IMR-90 (cell line): ENCODE measurements at regions not wholly inside any gene's neighbourhood (a gene's known extent, or its start where the extent isn't known, plus 50 kb on each side); places are given as distances from the start of the nearest gene placed in this dataset.

ENCODE experiments used
- ATAC-seq: fragments of 200-7000 bp; cut with Tn5 transposase; 2 replicates; pipeline ENCODE4 v1.9.1; 2020; ENCODE audit warnings: low read depth, mild to moderate bottlenecking, moderate library complexity
- BruUV-seq: library from RNA; stranded (reverse); fragments of 400-500 nt; replicated peaks from 2 replicates; lab custom pipeline; 2021; lab: Mats Ljungman, UMichigan
- CTCF ChIA-PET: fragments of 300-600 bp; formaldehyde crosslinking; extraction: SDS; loops from one replicate; lab custom pipeline; 2021; ENCODE audit warnings: antibody characterized with exemption; lab: Yijun Ruan, JAX
- POLR2A ChIA-PET: fragments of 300-600 bp; sonication (Branson Sonifier 250); formaldehyde crosslinking; loops from one replicate; lab custom pipeline; 2022; ENCODE audit warnings: antibody characterized with exemption; ENCODE audit not compliant: unreplicated experiment; lab: Charles Lee
- DNase-seq: peaks from one replicate; pipeline ENCODE4 v3.0.0; 2013
- H2AFZ ChIP-seq: replicated peaks from 2 replicates; pipeline ENCODE3; 2013; ENCODE audit warnings: low read length, mild to moderate bottlenecking; ENCODE audit not compliant: poor library complexity
- H2AK5ac ChIP-seq: 2 replicates; pipeline ENCODE4 v1.6.1; 2013; ENCODE audit warnings: low read depth, low read length, inconsistent platforms
- H2AK9ac ChIP-seq: replicated peaks from 2 replicates; pipeline ENCODE3; 2013; ENCODE audit warnings: mild to moderate bottlenecking, low read depth, low read length, moderate library complexity; ENCODE audit not compliant: poor library complexity
- H2BK120ac ChIP-seq: 2 replicates; pipeline ENCODE4 v1.6.1; 2013; ENCODE audit warnings: low read depth, low read length, inconsistent platforms
- H2BK15ac ChIP-seq: 3 replicates; pipeline ENCODE4 v1.6.1; 2013; ENCODE audit warnings: low read depth, low read length, inconsistent platforms
- H2BK20ac ChIP-seq: 2 replicates; pipeline ENCODE4 v1.6.1; 2013; ENCODE audit warnings: low read depth, mild to moderate bottlenecking, inconsistent platforms, low read length, moderate library complexity
- H2BK5ac ChIP-seq: 2 replicates; pipeline ENCODE4 v1.6.1; 2013; ENCODE audit warnings: mild to moderate bottlenecking, low read depth, low read length, inconsistent platforms; ENCODE audit not compliant: poor library complexity, severe bottlenecking
- H3K14ac ChIP-seq: replicated peaks from 2 replicates; pipeline ENCODE4 v1.6.1; 2013; ENCODE audit warnings: low read depth, low read length, inconsistent platforms
- H3K18ac ChIP-seq: 2 replicates; pipeline ENCODE4 v1.6.1; 2013; ENCODE audit warnings: low read depth, low read length, control low read depth
- H3K23ac ChIP-seq: 2 replicates; pipeline ENCODE4 v1.6.1; 2013; ENCODE audit warnings: low read depth, low read length, inconsistent platforms
- H3K27ac ChIP-seq: 2 replicates; pipeline ENCODE4 v1.5.1; 2013; ENCODE audit warnings: mild to moderate bottlenecking, control low read depth, low read length; ENCODE audit not compliant: insufficient read depth
- H3K27me3 ChIP-seq: 2 replicates; pipeline ENCODE4 v1.6.1; 2013; ENCODE audit warnings: low read length; ENCODE audit not compliant: control insufficient read depth, insufficient read depth
- H3K36me3 ChIP-seq: 2 replicates; pipeline ENCODE4 v1.6.1; 2013; ENCODE audit warnings: low read length, mixed read lengths; ENCODE audit not compliant: control insufficient read depth, insufficient read depth
- H3K4ac ChIP-seq: 2 replicates; pipeline ENCODE4 v1.6.1; 2013; ENCODE audit warnings: low read depth, low read length, inconsistent platforms
- H3K4me1 ChIP-seq: 2 replicates; pipeline ENCODE4 v1.6.1; 2013; ENCODE audit warnings: low read length, mixed read lengths; ENCODE audit not compliant: control insufficient read depth, insufficient read depth
- H3K4me2 ChIP-seq: 2 replicates; pipeline ENCODE4 v1.6.1; 2013; ENCODE audit warnings: low read depth, mild to moderate bottlenecking, control low read depth, low read length, moderate library complexity
- H3K4me3 ChIP-seq: 2 replicates; pipeline ENCODE4 v1.5.1; 2013; ENCODE audit warnings: low read depth, mild to moderate bottlenecking, control low read depth, low read length, moderate library complexity; ENCODE audit not compliant: insufficient read depth
- H3K56ac ChIP-seq: 2 replicates; pipeline ENCODE4 v1.6.1; 2013; ENCODE audit warnings: low read length, inconsistent platforms; ENCODE audit not compliant: insufficient read depth; ENCODE audit errors: extremely low read depth
- H3K79me1 ChIP-seq, 2 experiments: 2 replicates each; pipeline ENCODE4 v1.6.1; 2013; ENCODE audit warnings: low read length in 2 of 2, inconsistent platforms in 1 of 2, low read depth in 1 of 2
- H3K9ac ChIP-seq: 2 replicates; pipeline ENCODE4 v1.6.1; 2013; ENCODE audit warnings: low read depth, low read length, control low read depth
- H3K9me1 ChIP-seq: 2 replicates; pipeline ENCODE4 v1.6.1; 2013; ENCODE audit warnings: low read length, inconsistent platforms; ENCODE audit not compliant: insufficient read depth
- H3K9me3 ChIP-seq: 2 replicates; pipeline ENCODE4 v1.6.1; 2013; ENCODE audit warnings: low read length; ENCODE audit not compliant: control insufficient read depth, insufficient read depth
- H4K20me1 ChIP-seq: 2 replicates; pipeline ENCODE4 v1.6.1; 2013; ENCODE audit warnings: low read length, inconsistent platforms; ENCODE audit not compliant: insufficient read depth
- H4K5ac ChIP-seq: 2 replicates; pipeline ENCODE4 v1.6.1; 2013; ENCODE audit warnings: mild to moderate bottlenecking, low read depth, low read length, control low read depth
- H4K8ac ChIP-seq, 2 experiments: 2 replicates each; pipeline ENCODE4 v1.6.1; 2013; ENCODE audit warnings: low read depth in 2 of 2, low read length in 2 of 2, control low read depth in 1 of 2, inconsistent platforms in 1 of 2
- H4K91ac ChIP-seq: 2 replicates; pipeline ENCODE4 v1.6.1; 2013; ENCODE audit warnings: low read depth, low read length, inconsistent platforms; ENCODE audit not compliant: insufficient read depth
- CEBPB ChIP-seq: IDR thresholded peaks from 2 replicates; pipeline ENCODE4 v1.6.1; 2012; ENCODE audit warnings: low read depth, low read length, improper control_type of control experiment
- RAD21 ChIP-seq: IDR thresholded peaks from 2 replicates; pipeline ENCODE4 v1.6.1; 2012; ENCODE audit warnings: low read length, improper control_type of control experiment
- RFX5 ChIP-seq: IDR thresholded peaks from 2 replicates; pipeline ENCODE4 v1.8.0; 2012; ENCODE audit warnings: low read depth, mild to moderate bottlenecking, low read length, moderate library complexity
- SMC3 ChIP-seq: fragments of 150-350 bp; IDR thresholded peaks from 2 replicates; pipeline ENCODE4 v1.6.1; 2016; ENCODE audit warnings: low read depth, mild to moderate bottlenecking, antibody characterized with exemption, low read length, moderate library complexity
- WGBS, 2 experiments: methylation state at CpG; one replicate each; pipeline versions ENCODE4 v1.1.5 to v1.1.7; 2013; ENCODE audit warnings: missing lambda C conversion rate in 2 of 2; ENCODE audit not compliant: insufficient read length in 1 of 2; ENCODE audit errors: extremely low coverage in 2 of 2; 5-methylcytosine and 5-hydroxymethylcytosine counted together
- dilution Hi-C: fragments of 300-500 bp; cut with HindIII; formaldehyde crosslinking; loops from one replicate; pipeline ENCODE4 v1.14.3; 2018; ENCODE audit warnings: low sequenced_read_pairs; ENCODE audit not compliant: unreplicated experiment
- in situ Hi-C: fragments of 300-500 bp; cut with MboI; formaldehyde crosslinking; loops from 3 replicates; pipeline ENCODE4 v1.14.3; 2019; ENCODE audit warnings: low sequenced_read_pairs, inconsistent platforms, mixed read lengths
- intact Hi-C: fragments of 100-400 bp; cut with micrococcal nuclease; formaldehyde crosslinking; loops from 2 replicates; pipeline ENCODE4 v1.10.0; 2022

GRCh38 chr15:62844564-62845240, 197.8 kb upstream of the TPM1 start:
- peaks cover 0 to 3% of the 10 kb centered on the region in 2 experiments; a peak in 1 of 4 replicates for H3K79me1 ChIP-seq
- no peak overlapping the region for H4K8ac ChIP-seq
- no peak overlapping the region for H3K18ac ChIP-seq
- ChIA-PET POLR2A (interaction anchor here (0.6 to 0.8 kb wide), 2 partner anchors 108 to 200 kb away, joined by 7 to 10 read pairs; no protein-coding TSS in a partner anchor), CTCF (no interaction called here)
- H3K27ac ChIP-seq, result no peak overlapping the region
- no peak overlapping the region; the same call in 1 of the 2 replicates for H2BK20ac ChIP-seq
- no peak for DNase-seq
- intact Hi-C loops, result no loop called here
- H3K4me3 ChIP-seq, result no peak overlapping the region
- dilution Hi-C loops, result no loop called here
- 100% methylated on average over 1 of the region's 10 CpGs; no CpG with 5 or more reads in 1 of the 2 experiments for WGBS, 2 experiments
- no peak overlapping the region for H2AK9ac ChIP-seq
- H3K36me3 ChIP-seq, result peaks cover 5% of the 10 kb centered on the region; the same call in 1 of the 2 replicates
- H2AFZ ChIP-seq, result no peak overlapping the region
- H3K4me2 ChIP-seq, result no peak overlapping the region
- H3K9ac ChIP-seq, result no peak overlapping the region
- H2BK15ac ChIP-seq, result no peak overlapping the region; the same call in 2 of the 3 replicates
- H2AK5ac ChIP-seq, result no peak overlapping the region
- no peak overlapping the region for H3K56ac ChIP-seq
- peaks cover 8% of the 10 kb centered on the region; the same call in 1 of the 2 replicates for H3K4me1 ChIP-seq
- H2BK5ac ChIP-seq, result no peak overlapping the region
- no peak overlapping the region; the same call in 1 of the 2 replicates for H4K91ac ChIP-seq
- H3K14ac ChIP-seq, result no peak overlapping the region
- H3K4ac ChIP-seq, result peak overlapping the region; percentile 20
- H3K23ac ChIP-seq, result no peak overlapping the region
- TF ChIP-seq SMC3 (no peak), CEBPB (no peak), RAD21 (no peak), RFX5 (no peak)
- no peaks in the 10 kb centered on the region for H4K20me1 ChIP-seq
- no peak overlapping the region for H4K5ac ChIP-seq
- no peak overlapping the region for H2BK120ac ChIP-seq
- in situ Hi-C loops, result no loop called here
- H3K9me1 ChIP-seq, result peaks cover 9% of the 10 kb centered on the region
- BruUV-seq, result no TSS peak
- H3K9me3 ChIP-seq, result no peaks in the 10 kb centered on the region
- ATAC-seq, result no peak
- H3K27me3 ChIP-seq, result no peaks in the 10 kb centered on the region
